H1 (cell line): ENCODE measurements at regions not wholly inside any gene's neighbourhood (a gene's known extent, or its start where the extent isn't known, plus 50 kb on each side); places are given as distances from the start of the nearest gene placed in this dataset.

Experiments used
- CTCF ChIA-PET: fragments of 300-600 bp; sonication (Branson Sonifier 250); formaldehyde crosslinking; loops from one replicate; lab custom pipeline; 2021; ENCODE audit not compliant: partially characterized antibody; lab: Charles Lee
- POLR2A ChIA-PET: fragments of 300-600 bp; sonication (Branson Sonifier 250); formaldehyde crosslinking; loops from one replicate; lab custom pipeline; 2021; ENCODE audit warnings: inconsistent platforms; ENCODE audit not compliant: partially characterized antibody; lab: Charles Lee
- DNase-seq, 2 experiments: peaks; one replicate each; pipeline versions ENCODE4 v3.0.0 to v3.0.0-alpha.2; 2010 to 2022; ENCODE audit warnings: low spot score in 2 of 2, low read depth in 1 of 2, mixed read lengths in 1 of 2
- FAIRE-seq: peaks from 2 replicates; lab custom pipeline; 2011; peaks lifted over from hg19 to GRCh38; lab: Jason Lieb, UNC
- H2AFZ ChIP-seq: 2 replicates; pipeline ENCODE4 v1.8.1; 2012; ENCODE audit warnings: low read length, inconsistent platforms
- H2AK5ac ChIP-seq: 2 replicates; pipeline ENCODE4 v1.6.1; 2013; ENCODE audit warnings: low read depth, low read length
- H2BK120ac ChIP-seq: replicated peaks from 2 replicates; pipeline ENCODE3; 2013; ENCODE audit warnings: low read depth, low read length, inconsistent platforms
- H2BK12ac ChIP-seq: 2 replicates; pipeline ENCODE4 v1.6.1; 2013; ENCODE audit warnings: low read depth, low read length
- H2BK15ac ChIP-seq: 2 replicates; pipeline ENCODE4 v1.6.1; 2013; ENCODE audit warnings: low read length
- H2BK20ac ChIP-seq: 2 replicates; pipeline ENCODE4 v1.6.1; 2013; ENCODE audit warnings: low read length
- H2BK5ac ChIP-seq: 2 replicates; pipeline ENCODE4 v1.6.1; 2013; ENCODE audit warnings: low read depth, low read length
- H3K14ac ChIP-seq: 2 replicates; pipeline ENCODE4 v1.6.1; 2013; ENCODE audit warnings: inconsistent platforms; ENCODE audit not compliant: insufficient read length
- H3K18ac ChIP-seq: 2 replicates; pipeline ENCODE4 v1.6.1; 2013; ENCODE audit warnings: low read length; ENCODE audit errors: extremely low read depth
- H3K23ac ChIP-seq: 2 replicates; pipeline ENCODE4 v1.6.1; 2013; ENCODE audit warnings: inconsistent platforms; ENCODE audit not compliant: insufficient read length
- H3K23me2 ChIP-seq: 2 replicates; pipeline ENCODE4 v1.6.1; 2013; ENCODE audit warnings: low read depth, low read length
- H3K27ac ChIP-seq: 2 replicates; pipeline ENCODE4 v1.6.1; 2011; ENCODE audit warnings: low read depth, low read length, inconsistent platforms
- H3K27me3 ChIP-seq, 4 experiments: replicated peaks in 1 of 4; 1 replicate in 1 of 4; 2 replicates in 3 of 4; pipeline versions ENCODE4 v1.6.1 to v1.8.1; 2011 to 2013; ENCODE audit warnings: low read length in 3 of 4, mild to moderate bottlenecking in 3 of 4, inconsistent platforms in 2 of 4, mixed read lengths in 2 of 4, moderate library complexity in 1 of 4; ENCODE audit not compliant: control insufficient read depth in 3 of 4, insufficient read depth in 3 of 4; ENCODE audit errors: extremely low read depth in 1 of 4
- H3K36me3 ChIP-seq, 4 experiments: 2 replicates each; pipeline versions ENCODE4 v1.6.1 to v1.8.1; 2011 to 2013; ENCODE audit warnings: mild to moderate bottlenecking in 4 of 4, low read length in 3 of 4, moderate library complexity in 2 of 4, control low read depth in 1 of 4, inconsistent platforms in 1 of 4; ENCODE audit not compliant: insufficient read depth in 4 of 4, control insufficient read depth in 2 of 4
- H3K4ac ChIP-seq: replicated peaks from 2 replicates; pipeline ENCODE3; 2013; ENCODE audit warnings: low read length, low read depth, mixed read lengths, inconsistent platforms; ENCODE audit not compliant: insufficient read length
- H3K4me1 ChIP-seq, 4 experiments: replicated peaks in 1 of 4; 1 replicate in 1 of 4; 2 replicates in 3 of 4; pipeline versions ENCODE4 v1.6.1 to v1.8.1; 2011 to 2013; ENCODE audit warnings: low read length in 3 of 4, inconsistent platforms in 2 of 4, mixed read lengths in 1 of 4; ENCODE audit not compliant: insufficient read depth in 4 of 4, control insufficient read depth in 3 of 4
- H3K4me2 ChIP-seq, 2 experiments: 2 replicates each; pipeline versions ENCODE4 v1.6.1 to v1.8.1; 2011 to 2013; ENCODE audit warnings: low read depth in 2 of 2, low read length in 2 of 2, control low read depth in 1 of 2, inconsistent platforms in 1 of 2, mild to moderate bottlenecking in 1 of 2; ENCODE audit not compliant: insufficient read depth in 1 of 2
- H3K4me3 ChIP-seq, 4 experiments: fragments of 200-600, 300-600 bp in 1 of 4; sonication (generic), shearing (Covaris generic), sonication (Bioruptor Twin) in 1 of 4; 2 replicates each; pipeline versions ENCODE4 v1.5.1 to v1.8.1; 2011 to 2016; ENCODE audit warnings: low read length in 4 of 4, low read depth in 3 of 4, control low read depth in 2 of 4, inconsistent platforms in 2 of 4, mild to moderate bottlenecking in 2 of 4, mixed read lengths in 1 of 4, moderate library complexity in 1 of 4; ENCODE audit not compliant: insufficient read depth in 2 of 4; ENCODE audit errors: extremely low read depth in 1 of 4
- H3K56ac ChIP-seq: replicated peaks from 2 replicates; pipeline ENCODE3; 2013; ENCODE audit warnings: low read depth, mild to moderate bottlenecking, mixed read lengths, low read length, inconsistent platforms; ENCODE audit not compliant: insufficient read length
- H3K79me1 ChIP-seq: 2 replicates; pipeline ENCODE4 v1.6.1; 2013; ENCODE audit warnings: low read depth, low read length, control low read depth
- H3K79me2 ChIP-seq, 2 experiments: 2 replicates each; pipeline versions ENCODE4 v1.6.1 to v1.8.1; 2012 to 2013; ENCODE audit warnings: low read length in 2 of 2, mild to moderate bottlenecking in 2 of 2, inconsistent platforms in 1 of 2; ENCODE audit not compliant: insufficient read depth in 2 of 2, control insufficient read depth in 1 of 2
- H3K9ac ChIP-seq, 4 experiments: replicated peaks in 1 of 4; 1 replicate in 1 of 4; 2 replicates in 3 of 4; pipeline versions ENCODE4 v1.6.1 to v1.8.1; 2011 to 2013; ENCODE audit warnings: low read depth in 3 of 4, low read length in 3 of 4, control low read depth in 2 of 4, mild to moderate bottlenecking in 2 of 4, moderate library complexity in 2 of 4, inconsistent platforms in 1 of 4; ENCODE audit errors: extremely low read depth in 1 of 4
- H3K9me3 ChIP-seq, 2 experiments: 2 replicates each; pipeline versions ENCODE4 v1.6.1 to v1.8.1; 2012 to 2013; ENCODE audit warnings: mild to moderate bottlenecking in 2 of 2, moderate library complexity in 2 of 2, control low read depth in 1 of 2, inconsistent platforms in 1 of 2, low read depth in 1 of 2, low read length in 1 of 2, mixed read lengths in 1 of 2; ENCODE audit not compliant: insufficient read depth in 2 of 2
- H4K20me1 ChIP-seq, 2 experiments: replicated peaks in 1 of 2; 2 replicates each; pipeline versions ENCODE3 to v1.8.1; 2011 to 2013; ENCODE audit warnings: inconsistent platforms in 2 of 2, low read length in 2 of 2, mild to moderate bottlenecking in 1 of 2; ENCODE audit not compliant: insufficient read depth in 2 of 2, control insufficient read depth in 1 of 2
- H4K5ac ChIP-seq: 2 replicates; pipeline ENCODE4 v1.6.1; 2013; ENCODE audit warnings: low read length, low read depth, mixed read lengths, inconsistent platforms; ENCODE audit not compliant: insufficient read length
- H4K8ac ChIP-seq: 2 replicates; pipeline ENCODE4 v1.8.0; 2013; ENCODE audit warnings: mild to moderate bottlenecking, moderate library complexity, low read length, inconsistent platforms; ENCODE audit not compliant: insufficient read depth; ENCODE audit errors: extremely low read depth
- H4K91ac ChIP-seq: replicated peaks from 2 replicates; pipeline ENCODE3; 2013; ENCODE audit warnings: low read length, mixed read lengths, inconsistent platforms; ENCODE audit not compliant: insufficient read length
- BACH1 ChIP-seq: IDR thresholded peaks from 2 replicates; pipeline ENCODE4 v1.6.1; 2012; ENCODE audit warnings: low read length, improper control_type of control experiment
- KDM1A ChIP-seq: fragments of 200-600, 300-600 bp; sonication (generic); IDR thresholded peaks from 2 replicates; pipeline ENCODE4 v1.7.1; 2016; ENCODE audit warnings: mild to moderate bottlenecking, low read length, borderline replicate concordance
- MAFK ChIP-seq: IDR thresholded peaks from 2 replicates; pipeline ENCODE4 v1.6.1; 2012; ENCODE audit warnings: low read depth, mild to moderate bottlenecking, improper control_type of control experiment, low read length
- SP4 ChIP-seq: IDR thresholded peaks from 2 replicates; pipeline ENCODE4 v1.6.1; 2012; ENCODE audit warnings: low read length, inconsistent platforms
- TAF7 ChIP-seq: optimal IDR thresholded peaks from 2 replicates; pipeline ENCODE3; 2011; ENCODE audit warnings: low read depth, mild to moderate bottlenecking, inconsistent platforms, low read length, moderate library complexity, borderline replicate concordance
- WGBS, 2 experiments: shearing (Covaris generic) in 1 of 2; methylation state at CpG; one replicate each; pipeline versions ENCODE4 v1.1.6 to v1.1.7; 2013 to 2015; ENCODE audit warnings: low lambda C conversion rate in 2 of 2, mixed read lengths in 2 of 2, inconsistent platforms in 1 of 2, low coverage in 1 of 2, missing lambda C conversion rate in 1 of 2; ENCODE audit not compliant: insufficient replicate concordance in 2 of 2, insufficient coverage in 1 of 2, insufficient read length in 1 of 2; ENCODE audit errors: extremely low coverage in 1 of 2, missing lambda C conversion rate in 1 of 2; 5-methylcytosine and 5-hydroxymethylcytosine counted together
- TF ChIP-seq, protein P1 (sequence below): IDR thresholded peaks from 2 replicates; pipeline ENCODE4 v1.6.1; 2011; ENCODE audit warnings: low read depth, mild to moderate bottlenecking, low read length; ENCODE audit not compliant: insufficient read depth

GRCh38 chr3:43163895-43164493 is 58.1 kb upstream of the POMGNT2 start:
- FAIRE-seq (no peak), DNase-seq (no peak)
- Histone ChIP-seq H2BK20ac (no peak overlapping the region), H3K9ac (no peak overlapping the region), H2AFZ (no peak overlapping the region), H2BK12ac (no peak overlapping the region), H3K23me2 (no peaks in the 10 kb centered on the region), H2BK120ac (no peak overlapping the region), H3K36me3 (no peaks in the 10 kb centered on the region), H3K27ac (no peak overlapping the region), H3K4ac (no peak overlapping the region), H2BK5ac (no peak overlapping the region), H4K20me1 (no peaks in the 10 kb centered on the region), H3K9me3 (no peaks in the 10 kb centered on the region), H4K5ac (no peak overlapping the region), H4K91ac (no peak overlapping the region), H3K23ac (no peak overlapping the region), H3K4me2 (no peak overlapping the region), H3K79me2 (no peaks in the 10 kb centered on the region), H3K4me1 (peaks cover 0 to 7% (median 3%) of the 10 kb centered on the region in 4 experiments; a peak in 3 of 7 replicates), H3K4me3 (no peak overlapping the region), H2BK15ac (no peak overlapping the region; the same call in 1 of the 2 replicates), H3K79me1 (no peaks in the 10 kb centered on the region), H3K56ac (no peak overlapping the region), H3K18ac (no peak overlapping the region), H4K8ac (no peak overlapping the region), H3K14ac (no peak overlapping the region), H3K27me3 (no peaks in the 10 kb centered on the region), H2AK5ac (no peak overlapping the region)
- 67% methylated on average over 9 of the region's 9 CpGs; no CpG with 5 or more reads in 1 of the 2 experiments for WGBS, 2 experiments
- ChIA-PET POLR2A (no interaction called here), CTCF (interaction anchor here (1.4 to 4.4 kb wide), 3 partner anchors 8 to 202 kb away, joined by 3 to 26 read pairs (median 6); no protein-coding TSS in a partner anchor)
- TF ChIP-seq KDM1A (no peak), TAF7 (no peak), MAFK (no peak), BACH1 (no peak), SP4 (no peak)
- TF ChIP-seq, protein P1, sequence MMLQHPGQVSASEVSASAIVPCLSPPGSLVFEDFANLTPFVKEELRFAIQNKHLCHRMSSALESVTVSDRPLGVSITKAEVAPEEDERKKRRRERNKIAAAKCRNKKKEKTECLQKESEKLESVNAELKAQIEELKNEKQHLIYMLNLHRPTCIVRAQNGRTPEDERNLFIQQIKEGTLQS, result no peak
